ENCODE measurements at regions not wholly inside any gene's neighbourhood (a gene's known extent, or its start where the extent isn't known, plus 50 kb on each side); places are given as distances from the start of the nearest gene placed in this dataset.
"Not testable (repeated sequence)": the region's sequence is repeated elsewhere in the genome, so short reads cannot be mapped to it uniquely, and the experiment has no call there.

- no peak for DNase-seq (ENCODE audit: low read depth in 2 of 2)
Measured at GRCh38 chr11:11220786-11221185, 132.3 kb downstream of the CSNK2A3 start.

DNA sequence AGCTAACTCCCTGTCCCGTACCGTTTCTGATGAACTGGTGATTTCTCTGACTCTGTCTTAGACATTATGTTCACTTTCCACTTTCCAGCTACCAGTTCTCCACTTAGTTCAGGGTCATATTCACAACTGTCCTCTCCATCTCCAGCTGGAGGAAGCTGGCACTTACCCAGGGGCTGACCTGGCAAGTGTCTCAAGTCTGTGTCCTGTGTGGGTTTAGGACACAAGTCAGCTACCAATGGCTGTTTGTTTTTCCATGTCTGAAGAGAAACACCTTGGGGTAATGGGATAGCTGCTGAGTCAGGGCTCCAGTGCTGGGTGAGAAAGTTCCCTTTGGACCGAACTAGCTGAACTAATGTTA, 134.4 kb downstream of the CSNK2A3 start:
- DNase-seq (ENCODE audit: low read depth in 2 of 2) = no peak

DNA sequence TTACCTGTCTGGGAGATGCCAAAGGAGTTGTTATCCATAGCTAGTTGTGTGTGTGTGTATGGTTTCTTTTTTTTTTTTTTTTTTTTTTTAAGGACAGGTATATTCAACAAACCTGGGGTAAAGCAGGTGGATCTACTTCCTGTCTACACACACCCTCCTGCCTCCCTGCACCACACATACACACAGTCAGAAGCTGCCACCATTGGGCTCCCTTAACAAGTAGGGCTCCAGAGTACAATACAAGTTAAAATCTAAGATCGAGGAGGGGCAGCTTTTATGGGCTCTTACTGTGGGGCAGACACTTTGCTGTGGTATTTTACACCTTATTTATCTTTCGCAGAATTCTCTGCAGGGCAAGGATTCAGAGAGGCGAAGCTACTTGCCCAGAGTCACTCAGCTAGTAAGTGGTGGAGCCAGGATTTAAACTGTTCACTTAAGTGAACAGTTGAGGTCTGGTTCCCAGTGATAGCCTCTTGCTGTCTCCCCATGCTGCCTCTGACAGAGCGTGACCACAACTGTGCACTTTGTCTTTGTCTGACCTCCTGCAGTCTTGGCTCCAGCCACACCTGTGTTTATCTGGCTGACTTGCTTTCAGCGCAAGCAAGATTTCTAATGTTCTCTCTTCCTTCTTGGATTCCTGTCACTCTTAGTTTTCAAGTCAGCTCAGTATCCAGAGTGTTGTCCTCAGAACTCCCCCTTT, 135.0 kb downstream of the CSNK2A3 start:
- no peak for DNase-seq (ENCODE audit: low read depth in 2 of 2)

DNA sequence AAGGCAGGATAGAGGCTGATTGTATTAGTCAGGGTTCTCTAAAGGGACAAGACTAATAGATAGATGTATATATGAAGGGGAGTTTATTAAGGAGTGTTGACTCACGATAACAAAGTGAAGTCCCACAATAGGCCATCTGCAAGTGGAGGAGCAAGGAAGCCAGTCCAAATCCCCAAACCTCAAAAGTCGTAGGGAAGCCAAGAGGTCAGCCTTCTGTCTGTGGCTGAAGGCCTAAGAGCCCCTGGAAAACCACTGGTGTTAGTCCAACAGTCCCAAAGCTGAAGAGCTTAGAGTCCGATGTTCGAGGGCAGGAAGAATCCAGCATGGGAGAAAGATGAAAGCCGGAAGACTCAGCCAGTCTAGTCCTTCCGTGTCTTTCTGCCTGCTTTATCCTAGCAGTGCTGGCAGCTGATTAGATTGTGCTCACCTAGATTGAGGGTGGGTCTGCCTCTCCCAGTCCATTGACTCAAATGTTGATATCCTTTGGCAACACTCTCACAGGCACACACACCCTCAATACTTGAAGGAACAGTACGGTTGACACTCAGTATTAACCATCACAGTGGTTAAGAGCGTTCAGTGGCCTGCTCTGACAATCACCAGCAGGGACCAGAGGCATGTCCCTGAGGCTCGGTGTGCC, 135.6 kb downstream of the CSNK2A3 start:
- no peak for DNase-seq (ENCODE audit: low read depth in 2 of 2)

DNA sequence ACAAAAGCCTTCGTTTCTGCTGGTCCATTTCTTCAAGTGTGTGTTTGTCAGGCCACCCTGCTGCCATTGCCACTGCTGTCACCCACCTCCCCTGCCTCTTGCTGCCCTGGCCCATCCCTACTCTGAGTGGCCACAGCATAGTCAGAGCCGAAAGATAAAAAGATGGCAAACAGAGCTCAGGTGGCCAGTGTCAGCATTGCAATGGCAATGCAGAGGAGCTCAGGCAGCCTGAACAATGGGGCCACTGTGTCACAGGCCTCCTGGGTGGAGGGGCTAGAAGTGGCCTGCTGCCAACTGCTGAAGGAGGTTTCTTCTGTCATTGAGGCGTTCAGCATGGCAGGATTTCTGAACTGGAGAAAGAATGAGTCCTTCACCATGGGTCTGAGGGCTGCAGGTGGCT, 137.1 kb downstream of the CSNK2A3 start:
- no peak for DNase-seq (ENCODE audit: low read depth in 2 of 2)

DNA sequence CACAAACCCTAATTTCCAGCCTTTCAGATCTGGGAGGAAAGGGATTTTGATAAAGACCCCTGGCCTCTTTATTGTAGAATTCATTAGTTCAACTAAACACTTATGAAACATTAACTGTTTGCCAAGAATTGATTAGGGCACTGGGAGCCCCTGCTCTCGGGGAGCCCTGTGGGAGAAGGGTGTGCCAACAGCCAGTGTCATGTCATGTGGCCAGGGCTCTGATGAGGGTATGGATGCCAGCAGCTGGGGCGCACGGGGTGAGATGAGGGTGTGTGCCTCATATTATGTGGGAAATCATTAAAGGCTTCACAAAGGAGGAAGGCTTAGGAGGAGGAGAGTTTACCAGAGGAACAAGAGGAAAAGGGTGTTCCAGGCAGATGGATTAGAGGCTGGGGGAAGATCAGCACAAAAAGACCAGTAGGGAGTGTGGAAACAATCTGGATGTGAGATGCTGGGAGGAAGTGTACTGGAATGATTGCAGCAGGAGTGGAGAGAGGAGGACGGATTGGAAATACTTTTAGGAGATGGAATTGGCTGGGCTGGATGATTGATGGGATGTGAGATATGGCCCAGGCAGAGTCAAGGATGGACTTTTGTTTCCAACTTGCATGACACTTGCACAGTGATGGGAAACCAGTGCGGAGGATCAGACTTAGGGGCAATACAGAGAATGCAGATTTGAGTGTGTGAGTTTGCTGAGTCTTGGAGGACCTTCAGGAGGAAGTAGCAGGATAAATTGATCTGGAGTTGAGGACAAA, 137.8 kb downstream of the CSNK2A3 start:
- DNase-seq (ENCODE audit: low read depth in 2 of 2) = no peak

DNA sequence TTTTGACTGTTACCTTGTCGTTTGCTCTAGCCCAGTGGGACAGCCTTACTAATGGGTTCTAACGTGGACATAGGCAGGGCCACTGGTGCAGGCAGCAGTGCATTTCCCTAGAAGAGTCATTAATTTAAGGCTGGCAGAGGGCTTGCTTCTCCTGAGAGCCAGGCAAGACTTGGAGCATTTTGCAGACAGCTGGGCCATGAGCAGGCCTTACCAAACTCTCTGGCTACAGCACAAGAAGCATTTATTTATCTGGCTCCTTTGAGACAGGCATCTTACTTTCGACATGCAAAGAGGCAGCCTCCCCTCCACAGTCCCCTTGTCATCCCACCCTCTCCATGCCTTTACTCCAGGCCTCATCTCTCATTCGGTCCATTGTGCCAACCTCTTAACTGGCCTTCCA, 139.9 kb downstream of the CSNK2A3 start:
- DNase-seq (ENCODE audit: low read depth in 2 of 2) = no peak

GRCh38 chr11:11211888-11212287, 141.2 kb downstream of the CSNK2A3 start:
- DNase-seq (ENCODE audit: low read depth in 2 of 2) = no peak

- DNase-seq (ENCODE audit: low read depth in 2 of 2) = no peak
Measured at GRCh38 chr11:11211186-11211585, 141.9 kb downstream of the CSNK2A3 start.

GRCh38 chr11:11210446-11210845, 142.6 kb downstream of the CSNK2A3 start:
- no peak for DNase-seq (ENCODE audit: low read depth in 2 of 2)

- no peak for DNase-seq (ENCODE audit: low read depth in 2 of 2)
Measured at GRCh38 chr11:11209967-11210366, 143.1 kb downstream of the CSNK2A3 start.

DNA sequence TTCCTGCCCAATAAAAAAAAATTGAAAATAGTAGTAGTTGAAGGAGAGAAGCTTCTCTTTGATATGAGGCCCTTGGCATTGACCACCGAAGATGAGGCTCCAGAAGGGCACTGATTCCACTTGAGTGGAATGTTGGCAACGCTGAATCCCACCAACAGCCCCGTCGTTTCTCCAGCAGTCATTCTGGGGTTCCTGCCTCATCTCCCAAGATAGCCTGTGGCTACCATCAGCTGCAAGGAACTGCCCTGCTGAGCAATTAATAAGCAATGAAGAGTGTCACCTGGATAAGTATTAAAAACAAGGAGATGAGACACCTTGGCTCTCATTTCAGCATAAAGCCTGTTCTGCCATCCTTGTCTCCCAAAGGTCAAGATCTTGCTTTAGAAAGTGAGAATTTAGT, 144.1 kb downstream of the CSNK2A3 start:
- no peak for DNase-seq (ENCODE audit: low read depth in 2 of 2)

DNA sequence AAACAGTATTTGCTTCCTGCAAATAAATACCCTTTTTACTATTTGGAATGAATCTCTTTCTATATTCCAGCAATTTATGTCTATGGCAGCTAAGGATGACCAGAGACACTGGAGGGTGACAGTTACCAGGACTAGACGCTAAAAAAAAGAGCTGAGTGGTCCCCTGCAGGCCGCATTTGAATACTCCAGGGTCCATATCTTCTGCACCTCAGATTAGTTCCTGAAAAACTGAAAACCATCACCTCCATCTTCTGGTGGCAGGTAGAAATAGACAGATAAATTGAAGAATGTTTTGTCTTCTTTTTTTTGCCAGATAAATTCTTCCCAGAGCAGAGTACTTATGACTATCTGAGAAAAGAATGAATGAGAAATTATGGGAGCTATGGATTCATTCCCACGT, 145.6 kb downstream of the CSNK2A3 start:
- DNase-seq (ENCODE audit: low read depth in 2 of 2) = no peak

- DNase-seq (ENCODE audit: low read depth in 2 of 2) = no peak
Measured at GRCh38 chr11:11206484-11206883, 146.6 kb downstream of the CSNK2A3 start.

DNA sequence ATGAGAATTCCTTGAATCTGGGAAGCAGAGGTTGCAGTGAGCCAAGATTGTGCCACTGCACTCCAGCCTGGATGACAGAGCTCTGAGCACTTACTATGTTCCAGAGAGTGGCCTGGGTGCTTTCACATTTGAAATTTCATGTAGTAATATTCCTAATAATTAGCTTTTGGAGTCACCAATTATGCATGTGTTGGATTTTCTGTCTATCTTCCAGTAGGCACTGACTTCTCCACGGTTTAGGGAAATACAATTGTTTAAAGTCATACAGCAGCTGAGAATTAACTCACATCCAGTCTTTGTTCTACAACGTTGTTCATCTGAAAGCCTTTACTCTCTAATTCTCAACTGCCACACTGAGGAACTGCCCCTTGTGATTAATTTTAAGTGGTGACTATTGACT, 150.2 kb downstream of the CSNK2A3 start:
- no peak for DNase-seq (ENCODE audit: low read depth in 2 of 2)

DNA sequence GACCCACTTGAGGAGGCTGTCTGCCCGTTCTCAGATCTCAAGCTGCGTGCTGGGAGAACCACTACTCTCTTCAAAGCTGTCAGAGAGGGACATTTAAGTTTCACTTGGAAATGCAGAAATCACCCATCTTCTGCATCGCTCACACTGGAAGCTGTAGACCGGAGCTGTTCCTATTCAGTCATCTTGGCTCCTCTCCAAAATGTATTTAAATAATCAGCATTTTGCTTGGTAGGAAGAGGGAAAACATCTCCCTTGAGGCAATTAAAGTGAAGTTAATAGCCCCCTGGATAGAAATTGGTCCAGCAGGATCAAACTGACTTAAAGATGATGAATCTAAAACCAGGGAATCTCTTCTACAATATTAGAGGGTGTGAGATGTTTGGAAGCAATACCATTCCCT, 151.7 kb downstream of the CSNK2A3 start:
- not testable (repeated sequence) for DNase-seq (ENCODE audit: low read depth in 2 of 2)

DNA sequence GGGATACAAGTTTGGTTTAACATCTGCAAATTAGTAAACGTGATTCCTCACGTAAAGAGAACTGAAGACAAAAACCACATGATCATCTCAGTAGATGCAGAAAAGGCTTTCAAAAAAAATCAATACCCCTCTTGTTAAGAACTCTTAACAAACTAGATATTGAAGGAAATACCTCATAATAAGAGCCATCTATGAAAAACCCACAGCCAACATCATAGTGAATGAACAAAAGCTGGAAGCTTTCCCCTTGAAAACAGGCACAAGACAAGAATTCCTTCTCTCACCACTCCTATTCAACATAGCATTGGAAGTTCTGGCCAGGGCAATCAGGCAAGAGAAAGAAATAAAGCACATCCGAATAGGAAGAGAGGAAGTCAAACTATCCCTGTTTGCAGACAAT, 160.5 kb downstream of the CSNK2A3 start:
- no peak for DNase-seq (ENCODE audit: low read depth in 2 of 2)

GRCh38 chr11:11189506-11189905, 163.5 kb downstream of the CSNK2A3 start:
- DNase-seq (ENCODE audit: low read depth in 2 of 2) = no peak

GRCh38 chr11:11186249-11186648, 166.8 kb downstream of the CSNK2A3 start:
- no peak for DNase-seq (ENCODE audit: low read depth in 2 of 2)

DNA sequence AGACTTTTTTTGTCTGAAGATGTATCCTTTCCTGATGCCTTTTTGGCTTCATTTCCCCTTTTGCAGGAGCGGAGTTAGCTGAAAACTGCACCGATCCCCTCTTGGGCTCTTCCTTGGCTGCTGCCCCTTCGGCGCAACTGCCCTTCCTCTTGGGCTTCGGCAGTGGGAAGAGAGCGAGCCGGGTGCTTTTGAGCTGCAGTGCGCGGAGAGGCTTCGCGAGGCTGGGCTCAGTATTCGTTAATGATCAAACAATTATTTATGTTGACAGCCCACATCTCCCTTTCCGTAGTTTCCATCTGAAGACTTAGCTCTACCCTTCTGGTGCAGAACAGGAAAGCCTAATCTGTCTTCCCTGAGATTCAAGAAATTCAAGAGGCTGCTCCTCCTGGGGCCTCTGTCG, 170.8 kb downstream of the CSNK2A3 start:
- DNase-seq (ENCODE audit: low read depth in 2 of 2) = no peak

GRCh38 chr11:11178671-11179638, 174.1 kb downstream of the CSNK2A3 start:
- DNase-seq (ENCODE audit: low read depth in 2 of 2) = no peak
